ENCODE measurements at regions not wholly inside any gene's neighbourhood (a gene's known extent, or its start where the extent isn't known, plus 50 kb on each side); places are given as distances from the start of the nearest gene placed in this dataset.

GRCh38 chr12:84553331-84554117 is 359.1 kb downstream of the SLC6A15 start:
- H2BK15ac ChIP-seq (ENCODE audit: low read depth, low read length) = no peak overlapping the region
- dilution Hi-C loops (cut with HindIII; ENCODE audit: low sequenced_read_pairs, unreplicated experiment) (no loop called here), in situ Hi-C loops (cut with MboI; ENCODE audit: low sequenced_read_pairs) (no loop called here), intact Hi-C loops (cut with micrococcal nuclease) (no loop called here)
- H3K36me3 ChIP-seq (ENCODE audit: control insufficient read depth, insufficient read depth, low read length) = no peaks in the 10 kb centered on the region
- CTCF ChIA-PET = no interaction called here
- no peaks in the 10 kb centered on the region for H4K20me1 ChIP-seq (ENCODE audit: insufficient read depth, low read length)
- H3K23ac ChIP-seq (ENCODE audit: low read depth, low read length) = no peak overlapping the region
- no peak overlapping the region for H2BK5ac ChIP-seq (ENCODE audit: low read depth, low read length, poor library complexity, severe bottlenecking)
- no peak for DNase-seq
- H3K4me2 ChIP-seq (ENCODE audit: low read depth, low read length) = no peak overlapping the region
- H3K18ac ChIP-seq (ENCODE audit: low read depth, low read length) = no peak overlapping the region
- no peak overlapping the region for H3K14ac ChIP-seq (replicated peaks; ENCODE audit: low read depth, low read length)
- no peak overlapping the region for H2AK5ac ChIP-seq (ENCODE audit: low read depth, low read length)
- no peaks in the 10 kb centered on the region for H3K4me1 ChIP-seq (ENCODE audit: control insufficient read depth, insufficient read depth, low read length)
- no peak overlapping the region for H2BK120ac ChIP-seq (ENCODE audit: low read depth, low read length)
- no peak overlapping the region for H3K4me3 ChIP-seq (ENCODE audit: insufficient read depth, low read depth, low read length)
- H2AFZ ChIP-seq (replicated peaks; ENCODE audit: low read length, poor library complexity) = no peak overlapping the region
- no peak overlapping the region for H3K9ac ChIP-seq (ENCODE audit: low read depth, low read length)
- no CpG with 5 or more reads among the region's 5 CpGs for WGBS, 2 experiments (ENCODE audit: extremely low coverage in 2 of 2, insufficient read length in 1 of 2)
- no peaks in the 10 kb centered on the region for H3K9me3 ChIP-seq (ENCODE audit: control insufficient read depth, insufficient read depth, low read length)
- no peak overlapping the region for H4K91ac ChIP-seq (ENCODE audit: insufficient read depth, low read depth, low read length)
- no peak overlapping the region for H4K8ac ChIP-seq (ENCODE audit: low read depth in 2 of 2, low read length in 2 of 2)
- no peak overlapping the region for H3K4ac ChIP-seq (ENCODE audit: low read depth, low read length)
- H3K79me1 ChIP-seq (ENCODE audit: low read depth in 1 of 2, low read length in 2 of 2) = no peaks in the 10 kb centered on the region
- H3K27me3 ChIP-seq (ENCODE audit: control insufficient read depth, insufficient read depth, low read length) = no peaks in the 10 kb centered on the region
- H2BK20ac ChIP-seq (ENCODE audit: low read depth, low read length) = no peak overlapping the region
- H3K56ac ChIP-seq (ENCODE audit: extremely low read depth, insufficient read depth, low read length) = no peak overlapping the region
- H3K9me1 ChIP-seq (ENCODE audit: insufficient read depth, low read length) = no peaks in the 10 kb centered on the region
- BruUV-seq (replicated peaks) = no TSS peak
- H3K27ac ChIP-seq (ENCODE audit: insufficient read depth, low read length) = no peak overlapping the region
- no peak for TF ChIP-seq MXI1 (IDR thresholded peaks at IDR 0.05; ENCODE audit: borderline replicate concordance, low read depth, low read length)
- TF ChIP-seq CEBPB (IDR thresholded peaks at IDR 0.05; ENCODE audit: low read depth, low read length) = peak; percentile 54
- TF ChIP-seq POLR2A (IDR thresholded peaks at IDR 0.05; ENCODE audit: low read depth, low read length) = no peak
- TF ChIP-seq, protein P1, sequence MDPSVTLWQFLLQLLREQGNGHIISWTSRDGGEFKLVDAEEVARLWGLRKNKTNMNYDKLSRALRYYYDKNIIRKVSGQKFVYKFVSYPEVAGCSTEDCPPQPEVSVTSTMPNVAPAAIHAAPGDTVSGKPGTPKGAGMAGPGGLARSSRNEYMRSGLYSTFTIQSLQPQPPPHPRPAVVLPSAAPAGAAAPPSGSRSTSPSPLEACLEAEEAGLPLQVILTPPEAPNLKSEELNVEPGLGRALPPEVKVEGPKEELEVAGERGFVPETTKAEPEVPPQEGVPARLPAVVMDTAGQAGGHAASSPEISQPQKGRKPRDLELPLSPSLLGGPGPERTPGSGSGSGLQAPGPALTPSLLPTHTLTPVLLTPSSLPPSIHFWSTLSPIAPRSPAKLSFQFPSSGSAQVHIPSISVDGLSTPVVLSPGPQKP (IDR thresholded peaks at IDR 0.05; ENCODE audit: borderline replicate concordance, low read depth, low read length) = no peak
- TF ChIP-seq, protein P2, sequence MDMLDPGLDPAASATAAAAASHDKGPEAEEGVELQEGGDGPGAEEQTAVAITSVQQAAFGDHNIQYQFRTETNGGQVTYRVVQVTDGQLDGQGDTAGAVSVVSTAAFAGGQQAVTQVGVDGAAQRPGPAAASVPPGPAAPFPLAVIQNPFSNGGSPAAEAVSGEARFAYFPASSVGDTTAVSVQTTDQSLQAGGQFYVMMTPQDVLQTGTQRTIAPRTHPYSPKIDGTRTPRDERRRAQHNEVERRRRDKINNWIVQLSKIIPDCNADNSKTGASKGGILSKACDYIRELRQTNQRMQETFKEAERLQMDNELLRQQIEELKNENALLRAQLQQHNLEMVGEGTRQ (IDR thresholded peaks at IDR 0.05; ENCODE audit: low read depth, low read length) = no peak
- POLR2A ChIA-PET (ENCODE audit: unreplicated experiment) = no interaction called here
- no peak overlapping the region for H2AK9ac ChIP-seq (replicated peaks; ENCODE audit: low read depth, low read length, poor library complexity)
- no peak for ATAC-seq (ENCODE audit: low read depth)
- no peak overlapping the region for H4K5ac ChIP-seq (ENCODE audit: low read depth, low read length)

All from IMR-90 (cell line).